ENCODE measurements at regions not wholly inside any gene's neighbourhood (a gene's known extent, or its start where the extent isn't known, plus 50 kb on each side); places are given as distances from the start of the nearest gene placed in this dataset.

DNA sequence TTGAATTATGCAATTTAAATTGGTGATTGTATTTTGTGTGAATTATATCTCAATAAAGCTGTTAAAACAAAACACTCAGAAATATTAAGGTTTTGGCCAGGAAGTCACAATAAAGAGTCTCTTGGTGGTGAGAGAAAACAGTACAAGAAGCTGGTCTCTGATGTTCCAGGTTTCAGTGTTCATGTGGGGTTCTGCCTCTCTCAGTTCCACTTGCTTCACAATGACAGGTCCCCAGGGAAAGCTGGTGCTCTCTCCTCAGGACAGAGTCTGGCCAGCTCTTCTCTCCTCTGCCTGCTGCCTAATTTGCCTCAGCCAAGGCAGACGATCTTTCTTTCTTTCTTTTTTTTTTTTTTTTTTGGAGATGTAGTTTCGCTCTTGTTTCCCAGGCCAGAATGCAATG, 342.9 kb upstream of the PLXNA2 start:
- DNase-seq (ENCODE audit: low read depth in 2 of 2), result no peak

DNA sequence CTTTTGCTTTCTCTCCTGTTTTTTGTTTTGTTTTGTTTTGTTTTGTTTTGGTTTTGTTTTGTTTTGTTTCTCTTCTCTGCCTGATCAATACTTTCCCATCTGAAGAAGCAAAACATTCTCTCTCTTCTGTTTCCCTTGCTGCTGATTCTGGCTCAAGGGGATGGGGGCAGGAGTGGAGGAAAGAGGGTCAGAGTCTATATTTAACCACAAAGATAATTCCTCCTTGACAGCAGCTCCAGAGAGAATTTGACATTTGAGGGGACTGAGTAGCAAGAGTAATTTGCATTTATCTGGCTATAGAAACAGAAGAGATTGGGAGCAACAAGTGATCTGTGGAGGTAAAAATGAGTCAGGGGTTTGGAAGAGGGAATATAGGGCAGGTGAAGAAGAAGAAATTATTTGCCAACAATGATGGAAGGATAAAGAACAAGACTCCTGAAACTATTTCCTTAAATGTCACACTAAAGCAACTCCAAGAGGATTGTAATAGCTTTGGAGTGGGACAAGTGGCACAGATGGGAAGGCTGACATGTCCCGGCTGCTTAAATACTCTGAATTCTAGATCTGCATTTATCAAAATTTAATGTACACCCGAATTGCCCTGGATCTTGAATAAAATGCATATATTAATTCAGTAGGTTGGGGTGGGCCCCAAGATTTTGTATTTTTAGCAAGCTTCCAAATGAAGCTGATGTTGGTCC, 349.3 kb upstream of the PLXNA2 start:
- DNase-seq (ENCODE audit: low read depth in 2 of 2), result no peak

DNA sequence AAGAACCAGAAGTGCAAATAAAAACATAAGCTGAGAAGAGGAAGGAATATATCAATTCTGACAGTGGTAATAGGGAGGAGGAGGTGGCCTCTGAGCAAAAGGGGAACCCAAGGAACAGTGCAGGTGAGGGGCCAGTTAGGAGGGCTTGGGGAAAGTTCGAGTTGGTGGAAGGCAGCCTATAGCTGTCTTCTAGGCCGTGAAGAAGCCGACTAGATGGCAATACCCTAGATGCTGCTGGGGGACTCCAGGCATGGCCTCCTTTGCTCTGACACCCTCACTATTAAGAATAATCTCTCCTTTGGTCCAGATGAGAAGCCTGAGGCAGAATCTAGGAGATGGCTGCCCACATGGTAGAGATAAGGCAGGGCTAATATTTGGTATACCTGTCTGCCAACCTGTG, 351.1 kb upstream of the PLXNA2 start:
- DNase-seq (ENCODE audit: low read depth in 2 of 2), result no peak

DNA sequence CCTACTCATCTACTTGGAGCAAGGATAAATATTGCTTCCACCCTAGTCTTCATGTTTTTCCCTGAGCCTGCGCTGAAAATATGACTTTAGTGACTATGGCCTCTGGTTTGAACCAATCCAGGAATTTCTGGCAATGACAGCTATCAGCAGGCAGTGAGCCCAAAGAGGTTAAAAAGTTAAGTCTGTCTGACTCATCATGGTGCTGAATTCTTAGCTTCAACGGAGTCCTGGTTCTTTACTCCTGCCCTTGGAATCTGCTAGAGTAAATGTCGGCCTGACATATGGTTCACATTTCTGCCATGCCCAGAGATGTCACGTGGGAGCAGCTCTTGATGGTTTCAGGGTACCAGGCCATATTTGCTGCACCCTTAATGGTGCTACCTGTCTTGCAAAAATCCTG, 351.6 kb upstream of the PLXNA2 start:
- DNase-seq (ENCODE audit: low read depth in 2 of 2), result no peak

DNA sequence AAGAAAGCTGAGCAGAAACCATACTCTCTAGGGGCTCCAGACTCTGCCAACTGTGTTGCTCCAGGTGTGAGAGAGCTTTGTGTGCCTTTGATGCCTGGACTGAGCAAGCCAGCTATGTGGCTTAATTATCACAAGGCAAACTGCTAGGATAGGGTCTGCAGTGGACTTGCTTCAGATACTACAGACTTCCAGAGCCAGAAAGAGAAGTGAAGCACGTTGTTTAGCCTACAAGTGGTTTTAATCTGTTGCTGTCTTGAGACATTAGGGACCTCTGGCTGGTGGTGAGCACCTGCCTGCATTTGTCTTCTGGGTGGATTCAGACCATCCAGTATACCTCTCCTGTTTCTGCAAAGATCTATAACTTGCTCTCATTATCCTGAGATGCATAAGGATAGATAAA, 353.4 kb upstream of the PLXNA2 start:
- DNase-seq (ENCODE audit: low read depth in 2 of 2), result no peak

DNA sequence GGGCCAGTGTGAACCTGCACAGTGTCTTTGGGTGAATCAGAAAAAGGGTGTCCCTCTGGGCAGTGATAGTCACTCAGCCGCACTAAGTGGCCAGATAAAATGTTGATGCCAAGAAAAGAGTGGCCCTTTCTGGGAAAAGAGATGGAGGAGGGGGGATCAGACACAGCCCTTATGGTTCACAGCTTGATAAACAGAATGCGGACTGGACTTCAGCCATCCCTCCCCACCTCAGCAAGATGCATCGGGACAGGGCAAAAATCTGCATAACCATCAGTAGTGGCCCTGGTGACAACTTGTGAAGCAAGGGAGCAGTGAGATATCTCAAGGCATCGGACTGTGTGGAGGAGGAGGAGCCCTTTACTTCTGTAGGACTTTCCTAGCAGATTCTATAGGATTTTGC, 353.8 kb upstream of the PLXNA2 start:
- no peak for DNase-seq (ENCODE audit: low read depth in 2 of 2)

DNA sequence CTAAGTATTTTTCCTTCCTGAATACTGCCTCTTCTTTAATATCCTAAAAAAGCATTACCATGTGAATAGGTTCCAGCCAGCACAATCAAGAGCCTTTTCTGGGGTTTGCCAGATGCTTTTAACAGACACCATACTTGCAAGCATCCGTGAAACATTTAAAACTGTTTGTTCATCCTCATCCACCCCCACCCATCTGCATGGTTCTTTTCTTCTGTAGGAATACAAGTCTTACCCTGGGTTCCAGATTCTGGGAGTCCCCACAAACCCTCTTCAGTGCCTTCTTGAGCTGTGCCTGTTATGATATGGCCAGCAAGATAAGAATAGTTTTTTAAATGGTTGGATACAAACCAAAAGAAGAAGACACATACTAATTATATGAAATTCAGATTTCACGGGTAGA, 354.9 kb upstream of the PLXNA2 start:
- no peak for DNase-seq (ENCODE audit: low read depth in 2 of 2)

DNA sequence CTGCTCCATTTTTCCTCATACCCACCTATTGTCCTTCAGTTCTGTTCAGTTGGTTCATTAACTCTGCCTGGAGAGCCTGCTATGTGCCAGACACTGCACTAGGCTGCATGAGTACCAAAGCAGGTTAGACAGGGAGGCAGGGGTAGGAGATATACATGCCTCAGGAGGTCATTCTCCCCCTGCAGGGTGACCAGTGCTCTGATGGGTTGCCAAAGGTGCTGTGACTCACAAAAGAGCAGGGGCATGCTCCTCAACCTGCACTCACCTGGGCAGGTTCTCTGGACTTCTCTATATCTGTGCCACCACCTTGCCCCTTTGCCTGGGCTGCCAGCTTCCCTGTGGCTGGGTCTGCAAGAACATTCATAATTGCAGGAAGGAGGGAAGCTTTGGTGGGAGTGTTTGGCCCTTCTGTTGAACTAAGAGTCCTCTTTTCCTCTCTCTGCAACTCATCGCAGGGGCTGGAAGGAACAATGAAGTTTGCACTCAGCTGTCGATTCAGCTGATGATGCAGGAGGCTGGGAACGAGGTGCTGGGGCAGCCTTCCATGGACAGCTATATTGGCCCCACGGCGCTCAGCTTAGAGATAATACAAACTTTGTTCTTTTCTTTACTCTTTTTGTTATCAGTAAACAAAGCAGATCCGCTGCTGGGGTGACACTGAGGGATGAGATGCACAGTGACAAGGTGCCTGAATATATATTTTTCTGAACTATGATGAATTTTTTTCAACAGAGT, 356.4 kb upstream of the PLXNA2 start:
- DNase-seq (ENCODE audit: low read depth in 2 of 2), result no peak

DNA sequence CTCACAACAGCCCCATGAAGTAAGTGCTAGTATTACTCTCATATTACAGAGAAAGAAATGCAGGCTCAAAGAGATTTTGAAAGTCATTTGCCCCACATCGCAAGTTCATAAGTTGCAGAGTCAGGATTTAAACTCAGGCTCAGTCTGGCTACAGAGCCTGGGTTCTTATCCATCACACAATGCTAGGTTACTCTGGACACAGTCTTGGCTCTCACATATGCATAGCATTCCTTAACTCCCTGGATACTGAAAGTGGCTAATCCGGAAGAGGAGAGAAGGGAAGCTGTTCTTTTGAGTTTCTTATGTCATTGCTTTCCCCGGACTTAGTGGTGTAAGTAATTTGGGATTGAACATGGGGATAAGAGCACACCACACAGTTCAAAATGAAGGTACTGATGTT, 357.4 kb upstream of the PLXNA2 start:
- no peak for DNase-seq (ENCODE audit: low read depth in 2 of 2)

DNA sequence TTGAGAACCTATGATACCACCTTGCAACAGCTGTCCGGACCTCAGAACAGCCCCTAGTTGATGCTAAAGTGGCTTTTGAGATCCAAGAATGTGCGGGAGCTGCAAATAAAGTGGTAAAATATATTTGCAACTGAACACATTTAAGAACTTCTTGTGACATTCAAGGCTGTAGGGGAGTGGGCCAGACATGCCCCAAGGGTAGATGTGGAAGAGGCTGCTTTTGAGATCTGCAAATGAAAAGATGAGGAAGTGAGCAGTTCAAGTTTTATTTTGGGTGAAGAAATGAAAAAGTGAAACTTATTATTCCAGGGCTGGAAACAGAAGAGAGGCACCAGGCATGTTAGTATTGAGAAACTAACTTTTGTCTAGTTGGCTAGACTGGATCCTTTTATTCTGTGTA, 359.5 kb upstream of the PLXNA2 start:
- DNase-seq (ENCODE audit: low read depth in 2 of 2), result no peak

DNA sequence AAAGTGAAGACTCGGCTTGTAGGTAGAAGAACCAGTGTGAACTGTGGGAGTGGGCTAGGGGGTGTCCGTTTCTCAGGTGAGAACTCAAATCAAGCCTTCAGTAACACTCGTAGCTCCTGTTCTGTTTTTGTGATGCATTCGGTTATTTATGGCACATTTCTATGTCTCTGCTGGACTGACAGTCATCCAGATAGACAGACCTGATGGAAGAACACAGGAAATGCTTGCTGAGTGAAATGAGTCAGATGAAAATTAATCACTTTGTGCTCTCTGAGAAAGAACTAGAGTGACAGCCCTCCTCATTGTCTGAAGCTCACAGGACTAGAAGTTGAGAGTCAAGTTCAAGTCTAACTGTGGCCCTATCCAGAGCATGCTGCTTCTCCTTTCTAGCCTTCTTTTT, 360.1 kb upstream of the PLXNA2 start:
- no peak for DNase-seq (ENCODE audit: low read depth in 2 of 2)

DNA sequence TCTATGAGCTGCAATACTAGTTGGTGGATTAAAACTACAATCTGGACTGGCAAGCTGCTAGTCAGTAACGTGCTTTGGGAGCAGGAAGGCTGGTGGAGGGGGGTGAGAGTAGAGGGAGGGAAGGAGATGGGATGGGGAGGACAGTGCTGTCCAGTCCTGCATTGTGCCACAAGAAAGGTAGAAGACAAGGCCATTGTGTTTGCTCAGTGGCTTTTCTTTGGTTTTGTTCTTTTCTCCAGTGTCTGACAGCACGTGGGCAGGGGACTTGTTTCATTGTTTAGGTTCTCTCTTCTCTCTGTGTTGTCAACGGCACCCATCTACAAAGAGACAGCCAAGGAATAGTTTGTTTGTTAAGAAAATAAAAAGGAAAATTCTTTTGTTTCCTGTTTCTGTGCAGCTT, 362.8 kb upstream of the PLXNA2 start:
- DNase-seq (ENCODE audit: low read depth in 2 of 2), result no peak

DNA sequence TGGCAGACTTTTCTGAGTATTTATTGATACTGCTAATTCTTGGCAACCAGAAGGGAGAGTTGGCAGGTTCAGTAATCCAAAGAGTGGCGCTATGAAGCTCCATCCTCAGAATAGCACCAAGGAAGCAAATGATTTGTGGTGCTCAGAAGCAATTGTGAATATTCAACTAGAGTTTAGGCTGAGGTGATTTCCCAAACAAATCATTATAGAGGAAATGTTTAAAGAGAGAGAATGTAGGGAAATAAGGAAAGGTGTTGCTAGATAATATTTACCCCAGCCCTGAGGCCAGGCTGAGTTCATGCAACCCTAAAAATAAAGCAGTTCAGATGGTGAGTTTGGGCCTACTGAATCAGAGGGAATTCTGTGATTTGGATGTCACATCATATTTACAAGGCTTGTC, 363.4 kb upstream of the PLXNA2 start:
- no peak for DNase-seq (ENCODE audit: low read depth in 2 of 2)

DNA sequence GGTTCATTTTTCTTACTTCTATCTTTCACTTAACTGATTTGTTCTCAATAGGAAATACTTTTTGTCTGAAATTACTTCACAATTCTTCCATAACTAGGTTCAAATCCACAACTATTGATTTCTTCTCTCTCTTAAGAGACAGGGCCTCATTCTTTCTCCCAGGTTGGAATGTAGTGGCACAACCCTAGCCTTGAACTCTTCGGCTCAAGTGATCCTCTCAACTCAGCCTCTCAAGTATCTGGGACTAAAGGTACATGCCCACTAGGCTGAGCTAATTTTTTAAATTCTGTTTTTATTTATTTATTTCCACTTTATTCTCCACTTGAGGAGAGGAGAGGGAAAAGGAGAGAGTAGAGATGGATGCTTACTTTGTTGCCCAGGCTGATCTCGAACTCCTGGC, 370.4 kb upstream of the PLXNA2 start:
- DNase-seq (ENCODE audit: low read depth in 2 of 2), result no peak

DNA sequence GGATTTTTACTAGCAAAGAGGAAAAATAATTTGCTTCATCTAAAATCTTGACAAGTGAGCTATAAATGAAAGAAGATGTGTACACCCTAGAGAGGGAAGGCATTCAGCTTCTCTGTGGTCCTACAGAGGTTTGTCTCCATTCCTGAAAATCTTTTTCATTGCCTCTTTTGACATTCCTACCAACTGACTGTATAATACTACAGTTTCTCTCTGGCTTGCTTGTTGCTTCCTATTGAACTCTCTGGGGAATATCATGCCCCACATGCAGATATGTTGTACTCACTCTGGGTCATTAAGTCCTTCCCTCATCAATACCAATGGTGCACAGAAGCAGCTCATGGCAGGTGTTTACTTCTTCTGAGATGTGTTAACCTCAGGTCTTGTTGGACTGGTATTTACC, 371.2 kb upstream of the PLXNA2 start:
- no peak for DNase-seq (ENCODE audit: low read depth in 2 of 2)

DNA sequence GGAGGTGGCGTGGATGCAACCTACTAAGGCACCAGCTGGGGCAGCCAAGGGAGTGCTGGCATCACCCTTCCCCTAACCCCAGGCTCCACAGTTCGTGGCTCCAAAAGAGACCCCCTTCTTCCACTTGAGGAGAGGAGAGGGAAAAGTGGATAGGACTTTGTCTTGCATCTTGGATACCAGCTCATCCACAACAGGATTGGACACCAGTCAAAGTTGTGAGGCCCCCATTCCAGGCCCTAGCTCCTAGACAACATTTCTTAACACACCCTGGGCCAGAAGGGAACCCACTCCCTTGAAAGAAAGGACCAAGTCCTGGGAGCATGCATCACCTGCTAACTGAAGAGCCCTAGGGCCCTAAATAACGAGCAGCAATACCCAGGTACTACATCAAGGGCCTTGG, 372.6 kb upstream of the PLXNA2 start:
- no peak for DNase-seq (ENCODE audit: low read depth in 2 of 2)

DNA sequence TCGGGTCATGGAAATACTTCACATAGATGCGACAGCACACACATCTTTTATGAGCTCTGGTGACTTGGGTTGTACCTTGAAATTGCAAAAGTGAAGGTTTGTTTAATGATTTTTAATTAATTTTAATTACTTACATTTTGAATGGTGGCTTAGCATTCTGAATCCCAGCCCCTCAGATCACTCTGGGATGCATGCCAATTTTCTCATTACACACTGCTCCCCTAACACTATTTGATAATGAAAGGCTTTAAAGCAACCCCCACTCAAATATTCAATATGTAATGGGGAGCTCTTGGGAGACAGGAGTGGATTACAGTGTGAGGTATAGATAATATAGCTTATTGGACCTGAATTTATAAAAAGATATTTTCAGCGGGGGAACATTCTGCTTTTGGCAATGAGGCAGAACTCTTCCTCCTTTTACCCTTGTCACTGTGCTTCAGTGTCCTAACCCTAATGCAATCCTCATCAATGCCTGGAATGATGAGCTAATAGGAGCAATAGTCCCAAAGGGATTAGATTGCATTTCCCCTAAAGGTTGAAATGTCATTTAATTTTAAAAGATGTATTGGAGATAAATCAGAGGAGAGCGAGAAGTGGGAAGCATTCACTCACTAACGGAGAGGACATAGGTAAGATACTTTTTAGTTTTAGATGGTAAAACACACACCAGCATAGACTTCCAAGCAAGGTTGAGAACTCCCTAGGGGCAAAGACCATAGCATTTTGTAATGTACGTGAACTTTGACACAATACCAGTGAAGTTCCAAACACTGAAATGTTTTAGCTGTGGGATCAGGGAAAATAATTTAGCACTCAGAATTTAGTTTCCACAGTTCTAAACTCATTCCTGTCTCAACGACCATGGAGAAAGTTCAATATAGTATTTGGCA, 384.1 kb upstream of the PLXNA2 start:
- DNase-seq (ENCODE audit: low read depth in 2 of 2), result no peak

DNA sequence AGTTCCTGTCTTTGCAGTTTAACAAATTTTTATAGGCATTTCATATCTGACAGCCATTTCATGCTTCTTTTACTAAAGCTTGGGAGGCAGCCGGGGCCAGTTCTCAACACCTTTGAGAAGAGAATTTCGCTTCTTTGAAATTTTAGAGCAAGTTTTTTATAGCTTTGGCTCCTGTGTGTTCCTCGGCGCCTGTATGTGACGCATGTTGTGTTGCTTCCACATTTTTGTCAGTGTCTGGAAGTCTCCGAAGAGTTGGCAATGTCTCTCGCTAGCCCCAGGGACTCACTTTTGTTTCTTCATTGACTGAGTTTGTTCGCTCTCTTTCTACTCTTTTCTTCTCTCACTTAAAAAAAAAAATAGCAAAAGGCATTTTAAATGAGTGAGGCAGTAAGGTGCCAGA, 386.9 kb upstream of the PLXNA2 start:
- no peak for DNase-seq (ENCODE audit: low read depth in 2 of 2)

DNA sequence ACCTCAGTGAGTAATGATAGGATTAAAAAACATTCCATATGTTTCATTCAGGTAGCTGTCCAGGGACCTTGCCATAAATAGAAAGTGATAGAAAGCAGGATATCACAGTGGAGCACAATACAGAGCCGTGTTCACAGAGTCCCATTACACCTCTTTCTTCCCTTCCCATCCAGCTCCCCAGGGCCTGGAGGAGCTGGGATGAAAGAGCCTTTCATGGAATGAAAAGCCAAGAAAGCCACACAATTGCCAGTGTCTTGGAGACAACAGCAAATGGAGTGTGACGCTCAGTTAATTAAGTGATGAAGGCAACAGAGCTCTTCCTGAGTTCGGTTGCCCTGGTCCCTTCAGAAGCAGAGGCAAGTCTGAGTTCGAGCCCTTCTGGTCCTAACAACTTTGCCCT, 387.3 kb upstream of the PLXNA2 start:
- no peak for DNase-seq (ENCODE audit: low read depth in 2 of 2)

DNA sequence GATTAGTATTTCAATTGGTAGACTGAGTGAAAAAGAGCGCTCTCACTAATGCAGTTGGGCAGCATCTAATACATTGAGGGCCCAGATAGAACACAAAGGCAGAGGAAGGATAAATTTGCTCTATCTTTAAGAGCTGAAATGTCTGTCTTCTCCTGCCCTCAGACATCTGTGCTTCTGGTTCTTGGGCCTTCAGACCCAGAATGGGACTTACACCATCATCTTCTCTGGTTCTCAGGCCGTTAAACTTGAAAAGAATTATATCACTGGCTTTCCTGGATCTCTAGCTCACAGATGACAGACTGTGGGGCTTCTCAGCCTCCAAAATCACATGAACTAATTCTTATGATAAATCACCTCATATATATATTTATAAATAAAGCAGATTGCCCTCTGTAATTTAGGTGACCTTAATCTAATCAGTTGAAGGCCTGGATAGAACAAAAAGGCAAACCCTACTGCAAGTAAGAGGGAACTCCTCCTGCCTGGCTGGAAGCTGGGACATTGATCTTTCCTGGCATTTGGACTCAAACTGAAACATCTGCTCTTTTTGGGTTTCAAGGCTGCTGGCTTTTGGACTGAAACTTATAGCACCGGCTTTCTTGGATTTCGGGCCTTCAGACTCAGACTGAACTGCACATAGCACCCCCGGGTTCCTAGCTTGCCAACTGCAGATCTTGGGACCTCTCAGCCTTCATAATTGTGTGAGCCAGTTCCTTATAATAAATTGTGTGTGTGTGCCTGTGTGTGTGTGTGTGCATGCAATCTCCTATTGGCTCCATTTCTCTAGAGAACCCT, 390.4 kb upstream of the PLXNA2 start:
- DNase-seq (ENCODE audit: low read depth in 2 of 2), result no peak

DNA sequence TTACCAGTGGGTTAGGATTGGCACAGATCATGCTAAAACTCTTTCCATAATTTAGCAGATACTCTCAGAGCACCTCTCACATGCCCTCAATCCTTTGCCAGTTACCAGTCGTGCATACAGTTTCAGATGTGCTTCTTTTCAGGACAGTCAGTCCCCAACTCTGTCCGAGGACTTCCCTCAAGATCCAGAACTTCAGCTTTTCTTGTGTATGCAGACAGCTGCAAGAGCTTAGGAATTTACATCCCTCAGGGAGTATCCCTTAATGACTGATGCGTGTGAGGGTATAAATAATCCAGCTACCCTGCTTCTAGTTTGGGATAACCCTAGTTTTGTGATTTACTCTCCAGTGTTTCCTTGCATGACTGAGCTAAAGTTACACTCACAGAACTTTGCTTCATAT, 393.0 kb upstream of the PLXNA2 start:
- DNase-seq (ENCODE audit: low read depth in 2 of 2), result no peak

DNA sequence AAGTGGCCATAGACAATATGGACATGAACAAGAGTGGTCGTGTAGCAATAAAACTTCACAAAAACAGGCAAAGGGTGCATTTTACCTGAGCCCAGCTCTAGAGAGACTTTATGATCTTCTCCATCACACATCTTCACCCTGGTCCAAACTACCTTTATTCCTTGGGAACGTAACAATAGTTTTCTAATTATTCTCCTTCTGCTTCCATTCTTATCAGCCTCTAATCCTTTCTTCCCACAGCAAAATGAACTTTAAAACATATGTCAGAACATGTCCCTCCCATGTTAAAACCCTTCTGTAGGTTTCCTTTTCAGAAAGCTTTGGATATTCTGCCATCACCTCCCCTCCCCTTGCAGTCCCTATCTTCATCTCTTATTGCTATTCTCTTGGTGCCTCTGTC, 395.2 kb upstream of the PLXNA2 start:
- DNase-seq (ENCODE audit: low read depth in 2 of 2), result no peak
